H1 (cell line): ENCODE measurements at regions not wholly inside any gene's neighbourhood (a gene's known extent, or its start where the extent isn't known, plus 50 kb on each side); places are given as distances from the start of the nearest gene placed in this dataset.

Source experiments
- EP300 ChIP-seq, 2 experiments: IDR thresholded peaks; 1 replicate in 1 of 2; 2 replicates in 1 of 2; pipeline ENCODE4 v1.6.1; 2011 to 2012; ENCODE audit warnings: low read depth in 2 of 2, low read length in 2 of 2, mild to moderate bottlenecking in 2 of 2, borderline replicate concordance in 1 of 2, inconsistent platforms in 1 of 2, moderate library complexity in 1 of 2
- EZH2 ChIP-seq: fragments of 200-600 bp; sonication (generic); IDR thresholded peaks from 2 replicates; pipeline ENCODE4 v1.7.1; 2012; ENCODE audit warnings: low read depth, mild to moderate bottlenecking, moderate library complexity, low read length, inconsistent platforms; ENCODE audit not compliant: severe bottlenecking
- RFX5 ChIP-seq: IDR thresholded peaks from 2 replicates; pipeline ENCODE4 v1.6.1; 2011; ENCODE audit warnings: low read depth, low read length, improper control_type of control experiment, borderline replicate concordance
- SRF ChIP-seq: IDR thresholded peaks from 2 replicates; pipeline ENCODE4 v1.6.1; 2011; ENCODE audit warnings: mild to moderate bottlenecking, low read depth, low read length, moderate library complexity

DNA sequence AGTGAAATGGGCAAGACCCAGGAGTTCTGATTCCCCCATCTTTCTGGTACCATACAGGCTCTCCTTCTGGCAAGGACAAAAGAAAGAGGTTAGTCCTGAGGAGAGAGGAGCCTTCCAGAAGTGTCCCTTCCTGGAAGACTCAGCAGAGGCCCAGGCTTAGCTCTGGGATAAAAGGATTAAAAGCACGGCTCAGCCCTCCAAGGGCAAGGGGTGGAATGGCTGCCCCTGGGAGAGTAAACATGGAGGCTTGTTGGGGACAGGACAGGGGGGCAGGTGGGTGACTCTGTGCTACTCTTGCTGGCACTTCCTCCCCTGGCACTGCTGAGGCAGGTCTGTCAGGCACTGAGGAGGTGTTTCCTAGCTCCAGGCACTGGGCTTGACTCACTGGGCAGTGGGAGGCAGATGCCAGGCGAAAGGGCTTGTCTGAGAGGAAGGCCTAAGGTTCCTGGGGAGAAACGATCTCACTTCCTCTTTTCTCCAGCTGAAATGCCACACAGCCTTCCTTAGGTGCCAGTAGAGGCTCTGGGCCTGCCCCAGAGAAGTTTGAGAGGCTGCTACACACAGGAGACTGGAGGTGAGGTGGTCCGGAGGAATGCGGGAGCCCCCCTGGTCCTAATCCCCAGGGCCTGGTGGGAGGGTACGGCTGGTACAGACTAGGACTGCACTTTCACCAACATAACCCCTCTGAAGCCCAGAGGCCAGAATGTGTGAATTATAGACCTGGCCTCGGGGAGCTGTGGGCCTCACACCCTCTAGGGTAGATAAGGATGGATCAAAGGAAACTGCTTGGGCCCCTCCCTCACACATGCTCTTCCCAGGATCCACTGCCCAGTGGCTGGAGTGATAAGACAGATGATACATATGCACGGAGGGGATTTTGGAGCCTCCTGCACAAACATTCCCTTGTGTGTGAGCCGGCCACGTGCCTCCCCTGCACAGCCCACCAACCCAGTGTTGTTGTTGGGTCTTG lies 63.2 kb upstream of the PODXL start (continued):
- TF ChIP-seq RFX5 (no peak), SRF (no peak), EP300 (IDR thresholded peaks at IDR 0.05; ENCODE audit: borderline replicate concordance in 1 of 2, low read depth in 2 of 2, low read length in 2 of 2) (no peak), EZH2 (no peak)
- TF ChIP-seq, all 59 proteins: peak for 0
